ENCODE measurements at regions not wholly inside any gene's neighbourhood (a gene's known extent, or its start where the extent isn't known, plus 50 kb on each side); places are given as distances from the start of the nearest gene placed in this dataset.

DNA sequence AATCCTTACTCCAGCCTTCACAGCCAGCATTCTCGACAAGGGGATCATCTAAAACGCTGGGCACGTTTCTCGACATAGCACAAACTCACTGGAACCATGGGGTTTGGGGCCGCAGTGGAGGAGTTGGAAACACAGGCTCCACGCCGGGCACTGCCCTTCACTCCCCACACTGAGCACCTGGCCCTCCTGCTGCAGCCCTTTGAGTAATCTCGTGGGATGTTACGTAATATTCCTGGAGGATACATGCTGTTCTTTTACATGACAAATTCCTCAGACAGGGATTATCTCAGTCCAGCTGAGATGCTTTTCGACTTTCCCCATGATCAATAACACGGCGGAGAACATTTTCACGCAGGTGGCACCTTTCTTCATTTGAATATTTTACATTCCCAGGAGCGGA, 408.0 kb downstream of the SHANK2 start (continued):
- TF ChIP-seq, protein P1, sequence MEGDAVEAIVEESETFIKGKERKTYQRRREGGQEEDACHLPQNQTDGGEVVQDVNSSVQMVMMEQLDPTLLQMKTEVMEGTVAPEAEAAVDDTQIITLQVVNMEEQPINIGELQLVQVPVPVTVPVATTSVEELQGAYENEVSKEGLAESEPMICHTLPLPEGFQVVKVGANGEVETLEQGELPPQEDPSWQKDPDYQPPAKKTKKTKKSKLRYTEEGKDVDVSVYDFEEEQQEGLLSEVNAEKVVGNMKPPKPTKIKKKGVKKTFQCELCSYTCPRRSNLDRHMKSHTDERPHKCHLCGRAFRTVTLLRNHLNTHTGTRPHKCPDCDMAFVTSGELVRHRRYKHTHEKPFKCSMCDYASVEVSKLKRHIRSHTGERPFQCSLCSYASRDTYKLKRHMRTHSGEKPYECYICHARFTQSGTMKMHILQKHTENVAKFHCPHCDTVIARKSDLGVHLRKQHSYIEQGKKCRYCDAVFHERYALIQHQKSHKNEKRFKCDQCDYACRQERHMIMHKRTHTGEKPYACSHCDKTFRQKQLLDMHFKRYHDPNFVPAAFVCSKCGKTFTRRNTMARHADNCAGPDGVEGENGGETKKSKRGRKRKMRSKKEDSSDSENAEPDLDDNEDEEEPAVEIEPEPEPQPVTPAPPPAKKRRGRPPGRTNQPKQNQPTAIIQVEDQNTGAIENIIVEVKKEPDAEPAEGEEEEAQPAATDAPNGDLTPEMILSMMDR (IDR thresholded peaks at IDR 0.05 in 2 of 3, conservative IDR thresholded peaks at IDR 0.05 in 1 of 3; ENCODE audit: borderline replicate concordance in 1 of 3, insufficient read depth in 1 of 3, low read depth in 2 of 3, low read length in 2 of 3), result no peak
- TF ChIP-seq POLR2A (IDR thresholded peaks at IDR 0.05; ENCODE audit: borderline replicate concordance, extremely low read depth, insufficient read depth, insufficient read length) (no peak), FOSL1 (IDR thresholded peaks at IDR 0.05; ENCODE audit: low read depth) (no peak), SP1 (IDR thresholded peaks at IDR 0.05; ENCODE audit: low read depth) (no peak)
- TF ChIP-seq, protein P2, sequence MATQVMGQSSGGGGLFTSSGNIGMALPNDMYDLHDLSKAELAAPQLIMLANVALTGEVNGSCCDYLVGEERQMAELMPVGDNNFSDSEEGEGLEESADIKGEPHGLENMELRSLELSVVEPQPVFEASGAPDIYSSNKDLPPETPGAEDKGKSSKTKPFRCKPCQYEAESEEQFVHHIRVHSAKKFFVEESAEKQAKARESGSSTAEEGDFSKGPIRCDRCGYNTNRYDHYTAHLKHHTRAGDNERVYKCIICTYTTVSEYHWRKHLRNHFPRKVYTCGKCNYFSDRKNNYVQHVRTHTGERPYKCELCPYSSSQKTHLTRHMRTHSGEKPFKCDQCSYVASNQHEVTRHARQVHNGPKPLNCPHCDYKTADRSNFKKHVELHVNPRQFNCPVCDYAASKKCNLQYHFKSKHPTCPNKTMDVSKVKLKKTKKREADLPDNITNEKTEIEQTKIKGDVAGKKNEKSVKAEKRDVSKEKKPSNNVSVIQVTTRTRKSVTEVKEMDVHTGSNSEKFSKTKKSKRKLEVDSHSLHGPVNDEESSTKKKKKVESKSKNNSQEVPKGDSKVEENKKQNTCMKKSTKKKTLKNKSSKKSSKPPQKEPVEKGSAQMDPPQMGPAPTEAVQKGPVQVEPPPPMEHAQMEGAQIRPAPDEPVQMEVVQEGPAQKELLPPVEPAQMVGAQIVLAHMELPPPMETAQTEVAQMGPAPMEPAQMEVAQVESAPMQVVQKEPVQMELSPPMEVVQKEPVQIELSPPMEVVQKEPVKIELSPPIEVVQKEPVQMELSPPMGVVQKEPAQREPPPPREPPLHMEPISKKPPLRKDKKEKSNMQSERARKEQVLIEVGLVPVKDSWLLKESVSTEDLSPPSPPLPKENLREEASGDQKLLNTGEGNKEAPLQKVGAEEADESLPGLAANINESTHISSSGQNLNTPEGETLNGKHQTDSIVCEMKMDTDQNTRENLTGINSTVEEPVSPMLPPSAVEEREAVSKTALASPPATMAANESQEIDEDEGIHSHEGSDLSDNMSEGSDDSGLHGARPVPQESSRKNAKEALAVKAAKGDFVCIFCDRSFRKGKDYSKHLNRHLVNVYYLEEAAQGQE (IDR thresholded peaks at IDR 0.05; ENCODE audit: low read depth), result no peak
- TF ChIP-seq, protein P3, sequence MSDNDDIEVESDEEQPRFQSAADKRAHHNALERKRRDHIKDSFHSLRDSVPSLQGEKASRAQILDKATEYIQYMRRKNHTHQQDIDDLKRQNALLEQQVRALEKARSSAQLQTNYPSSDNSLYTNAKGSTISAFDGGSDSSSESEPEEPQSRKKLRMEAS (IDR thresholded peaks at IDR 0.05), result no peak

DNA sequence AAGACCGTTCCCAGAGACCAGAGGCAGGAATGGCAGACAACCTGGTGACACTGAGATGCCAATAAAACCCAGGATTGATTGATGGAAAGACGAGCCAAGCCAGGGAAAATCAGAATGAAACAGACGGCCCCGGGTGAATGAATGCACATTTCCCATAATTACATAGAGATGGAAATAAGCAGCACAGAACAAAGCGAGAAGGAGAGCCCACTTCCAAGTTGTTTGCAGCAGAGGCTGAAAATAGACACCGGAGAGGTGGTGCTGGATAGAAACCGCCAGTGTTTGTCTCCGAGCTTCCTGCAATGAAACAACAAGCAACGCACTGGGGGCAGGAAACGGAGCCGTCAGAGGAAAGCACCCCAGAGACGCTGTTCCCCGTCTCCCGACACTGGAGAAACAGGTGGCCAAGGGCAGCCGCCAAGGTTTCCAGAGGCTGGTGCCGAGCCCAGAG, 406.8 kb downstream of the SHANK2 start:
- Histone ChIP-seq H3K9me3 (ENCODE audit: control insufficient read depth in 1 of 2, insufficient read depth in 1 of 2, low read depth in 1 of 2, low read length in 2 of 2) (no peaks in the 10 kb centered on the region), H3K9ac (ENCODE audit: low read length) (no peak overlapping the region), H3K4me3 (replicated peaks in 1 of 2; ENCODE audit: low read depth in 1 of 2, low read length in 2 of 2) (no peak overlapping the region), H4K20me1 (ENCODE audit: insufficient read depth) (no peaks in the 10 kb centered on the region), H2AFZ (ENCODE audit: low read depth, low read length, poor library complexity, severe bottlenecking) (no peak overlapping the region), H3K4me1 (ENCODE audit: control insufficient read depth in 1 of 2, insufficient read depth in 2 of 2, low read length in 2 of 2) (no peaks in the 10 kb centered on the region), H3K9me2 (ENCODE audit: insufficient read depth) (no peaks in the 10 kb centered on the region), H3K27ac (ENCODE audit: low read depth, low read length) (no peak overlapping the region), H3K4me2 (ENCODE audit: low read length) (no peak overlapping the region), H3K27me3 (ENCODE audit: insufficient read depth, low read length) (no peaks in the 10 kb centered on the region), H3K79me2 (ENCODE audit: insufficient read depth, low read length) (no peaks in the 10 kb centered on the region), H3K36me3 (ENCODE audit: control insufficient read depth in 1 of 2, insufficient read depth in 2 of 2, low read length in 2 of 2) (no peaks in the 10 kb centered on the region)
- ChIA-PET CTCF (no interaction called here), POLR2A (no interaction called here), RAD21 (ENCODE audit: low non-redundant PET in 1 of 2, low total read pairs in 2 of 2, uncharacterized antibody in 2 of 2, unreplicated experiment in 2 of 2) (no interaction called here)
- DNase-seq (ENCODE audit: low read depth, low spot score) (no peak), ATAC-seq (no peak)
- intact Hi-C loops (cut with micrococcal nuclease), result no loop called here
- no TSS peak for BruUV-seq (replicated peaks)
- TF ChIP-seq, protein P3 (IDR thresholded peaks at IDR 0.05), result no peak
- TF ChIP-seq TCF7L2 (IDR thresholded peaks at IDR 0.05; ENCODE audit: borderline replicate concordance, extremely low read depth, insufficient read depth, insufficient read length) (no peak), POLR2AphosphoS5 (IDR thresholded peaks at IDR 0.05; ENCODE audit: low read depth, low read length) (no peak), CEBPB (IDR thresholded peaks at IDR 0.05; ENCODE audit: low read depth) (no peak), YY1 (IDR thresholded peaks at IDR 0.05; ENCODE audit: extremely low read depth, insufficient replicate concordance, low read depth, low read length) (no peak), ELF1 (IDR thresholded peaks at IDR 0.05; ENCODE audit: borderline replicate concordance, low read depth) (no peak), SP1 (IDR thresholded peaks at IDR 0.05; ENCODE audit: low read depth) (no peak), ZFX (IDR thresholded peaks at IDR 0.05) (no peak)
- TF ChIP-seq, protein P2 (IDR thresholded peaks at IDR 0.05; ENCODE audit: low read depth), result no peak
- TF ChIP-seq, protein P4, sequence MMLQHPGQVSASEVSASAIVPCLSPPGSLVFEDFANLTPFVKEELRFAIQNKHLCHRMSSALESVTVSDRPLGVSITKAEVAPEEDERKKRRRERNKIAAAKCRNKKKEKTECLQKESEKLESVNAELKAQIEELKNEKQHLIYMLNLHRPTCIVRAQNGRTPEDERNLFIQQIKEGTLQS (IDR thresholded peaks at IDR 0.05), result no peak
